HUES48 (cell line): ENCODE measurements at regions not wholly inside any gene's neighbourhood (a gene's known extent, or its start where the extent isn't known, plus 50 kb on each side); places are given as distances from the start of the nearest gene placed in this dataset.
"Not testable (repeated sequence)": the region's sequence is repeated elsewhere in the genome, so short reads cannot be mapped to it uniquely, and the experiment has no call there.

Experiments
- H3K27ac ChIP-seq: one replicate; pipeline ENCODE4 v1.7.0; 2013; ENCODE audit warnings: low read depth, low read length, inconsistent platforms
- H3K27me3 ChIP-seq: 2 replicates; pipeline ENCODE4 v1.6.1; 2013; ENCODE audit warnings: mild to moderate bottlenecking, low read length; ENCODE audit not compliant: control insufficient read depth, insufficient read depth
- H3K36me3 ChIP-seq: 2 replicates; pipeline ENCODE4 v1.6.1; 2013; ENCODE audit warnings: low read length; ENCODE audit not compliant: control insufficient read depth, insufficient read depth
- H3K4me1 ChIP-seq: 2 replicates; pipeline ENCODE4 v1.6.1; 2013; ENCODE audit warnings: mild to moderate bottlenecking, low read length; ENCODE audit not compliant: control insufficient read depth, insufficient read depth
- H3K4me3 ChIP-seq: 2 replicates; pipeline ENCODE4 v1.5.1; 2013; ENCODE audit warnings: mild to moderate bottlenecking, low read depth, low read length
- H3K9ac ChIP-seq: 2 replicates; pipeline ENCODE4 v1.6.1; 2013; ENCODE audit warnings: mild to moderate bottlenecking, low read depth, low read length, moderate library complexity
- H3K9me3 ChIP-seq: 2 replicates; pipeline ENCODE4 v1.6.1; 2013; ENCODE audit warnings: low read length; ENCODE audit not compliant: control insufficient read depth, insufficient read depth

GRCh38 chr1:209154912-209155311, 428.6 kb upstream of the CAMK1G start:
- Histone ChIP-seq H3K27ac (peak overlapping the region; percentile 43), H3K36me3 (no peaks in the 10 kb centered on the region), H3K4me3 (no peak overlapping the region), H3K27me3 (no peaks in the 10 kb centered on the region), H3K4me1 (peaks cover 37% of the 10 kb centered on the region), H3K9ac (no peak overlapping the region), H3K9me3 (no peaks in the 10 kb centered on the region)

- H3K27ac ChIP-seq = peak overlapping the region; percentile 43
Measured at GRCh38 chr1:209155546-209155945, 428.0 kb upstream of the CAMK1G start.

GRCh38 chr1:209156991-209157390, 426.5 kb upstream of the CAMK1G start:
- Histone ChIP-seq H3K36me3 (no peaks in the 10 kb centered on the region), H3K4me3 (no peak overlapping the region), H3K27me3 (no peaks in the 10 kb centered on the region), H3K4me1 (peaks cover 37% of the 10 kb centered on the region), H3K9ac (no peak overlapping the region), H3K9me3 (no peaks in the 10 kb centered on the region), H3K27ac (peak overlapping the region; percentile 78)

More at GRCh38 chr1:209155546-209155945, 428.0 kb upstream of the CAMK1G start:
- H3K4me3 ChIP-seq = peak overlapping the region; percentile 19; the same call in 1 of the 2 replicates
- H3K9me3 ChIP-seq = no peaks in the 10 kb centered on the region
- no peaks in the 10 kb centered on the region for H3K27me3 ChIP-seq
- peaks cover 37% of the 10 kb centered on the region for H3K4me1 ChIP-seq
- H3K36me3 ChIP-seq = no peaks in the 10 kb centered on the region
- no peak overlapping the region for H3K9ac ChIP-seq

GRCh38 chr1:209157546-209158249, 425.8 kb upstream of the CAMK1G start:
- H3K4me1 ChIP-seq = peaks cover 37% of the 10 kb centered on the region
- no peak overlapping the region for H3K9ac ChIP-seq

GRCh38 chr1:209158851-209159250, 424.7 kb upstream of the CAMK1G start:
- H3K27me3 ChIP-seq = no peaks in the 10 kb centered on the region
- H3K9me3 ChIP-seq = no peaks in the 10 kb centered on the region
- H3K4me1 ChIP-seq = peaks cover 37% of the 10 kb centered on the region
- H3K4me3 ChIP-seq = no peak overlapping the region
- H3K27ac ChIP-seq = peak overlapping the region; percentile 74
- no peaks in the 10 kb centered on the region for H3K36me3 ChIP-seq
- H3K9ac ChIP-seq = no peak overlapping the region

More at GRCh38 chr1:209157546-209158249, 425.8 kb upstream of the CAMK1G start:
- no peaks in the 10 kb centered on the region for H3K27me3 ChIP-seq
- H3K4me3 ChIP-seq = no peak overlapping the region
- no peaks in the 10 kb centered on the region for H3K9me3 ChIP-seq
- H3K27ac ChIP-seq = peak overlapping the region; percentile 78
- H3K36me3 ChIP-seq = no peaks in the 10 kb centered on the region

DNA sequence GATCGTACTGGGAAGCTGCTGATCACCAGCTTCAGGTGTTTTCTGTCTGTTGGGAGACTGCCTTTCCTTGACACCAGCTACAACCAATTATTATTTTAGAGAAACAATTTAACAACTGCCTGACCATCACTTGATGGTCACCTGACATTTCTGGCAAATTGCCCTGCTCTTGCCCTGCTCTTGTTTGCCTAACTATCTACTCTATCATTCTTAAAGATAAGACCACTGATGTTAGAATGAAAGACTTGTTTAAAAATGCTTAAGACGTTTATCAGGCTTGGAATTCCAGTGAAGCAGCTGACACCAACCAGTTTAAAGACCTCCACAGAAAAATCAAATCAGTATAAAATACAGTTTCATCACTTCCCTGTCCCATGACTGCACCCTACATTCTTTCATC, 423.3 kb upstream of the CAMK1G start:
- no peaks in the 10 kb centered on the region for H3K27me3 ChIP-seq
- H3K4me3 ChIP-seq = no peak overlapping the region

GRCh38 chr1:209162651-209163050, 420.9 kb upstream of the CAMK1G start:
- no peaks in the 10 kb centered on the region for H3K27me3 ChIP-seq
- H3K27ac ChIP-seq = no peak overlapping the region
- peaks cover 6% of the 10 kb centered on the region; the same call in 1 of the 2 replicates for H3K9me3 ChIP-seq
- no peaks in the 10 kb centered on the region for H3K36me3 ChIP-seq
- no peak overlapping the region for H3K9ac ChIP-seq
- H3K4me3 ChIP-seq = no peak overlapping the region
- H3K4me1 ChIP-seq = peaks cover 12% of the 10 kb centered on the region

More for the DNA sequence above, 423.3 kb upstream of the CAMK1G start:
- Histone ChIP-seq H3K36me3 (no peaks in the 10 kb centered on the region), H3K9ac (no peak overlapping the region), H3K4me1 (peaks cover 32% of the 10 kb centered on the region), H3K27ac (no peak overlapping the region), H3K9me3 (no peaks in the 10 kb centered on the region)

GRCh38 chr1:209168204-209168603, 415.3 kb upstream of the CAMK1G start:
- Histone ChIP-seq H3K27me3 (no peaks in the 10 kb centered on the region), H3K36me3 (no peaks in the 10 kb centered on the region), H3K4me1 (no peaks in the 10 kb centered on the region), H3K4me3 (no peak overlapping the region), H3K27ac (no peak overlapping the region), H3K9me3 (peaks cover 6% of the 10 kb centered on the region; the same call in 1 of the 2 replicates), H3K9ac (no peak overlapping the region)

DNA sequence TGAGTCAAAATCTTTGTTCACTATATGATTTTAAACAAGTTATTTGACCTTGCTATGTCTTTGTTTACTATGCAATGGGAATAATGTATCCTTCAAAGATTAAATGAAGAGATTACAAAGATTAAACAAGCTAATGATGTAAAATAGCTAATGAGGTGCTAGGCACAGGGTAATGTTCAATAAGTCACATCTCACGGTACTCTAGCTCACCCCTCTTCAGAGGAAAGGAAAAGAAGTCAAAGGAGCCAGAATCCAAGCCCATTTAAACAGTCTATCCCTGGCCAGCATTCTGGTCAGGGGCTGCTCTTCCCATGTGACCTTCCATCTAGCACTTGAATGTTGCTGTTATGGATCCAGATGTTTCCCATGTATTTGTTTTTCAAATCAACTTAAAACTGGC, 412.4 kb upstream of the CAMK1G start:
- no peak overlapping the region for H3K4me3 ChIP-seq
- H3K9me3 ChIP-seq = peaks cover 10% of the 10 kb centered on the region; the same call in 1 of the 2 replicates
- H3K4me1 ChIP-seq = no peaks in the 10 kb centered on the region
- H3K36me3 ChIP-seq = no peaks in the 10 kb centered on the region
- H3K27me3 ChIP-seq = no peaks in the 10 kb centered on the region
- H3K9ac ChIP-seq = no peak overlapping the region
- no peak overlapping the region for H3K27ac ChIP-seq

DNA sequence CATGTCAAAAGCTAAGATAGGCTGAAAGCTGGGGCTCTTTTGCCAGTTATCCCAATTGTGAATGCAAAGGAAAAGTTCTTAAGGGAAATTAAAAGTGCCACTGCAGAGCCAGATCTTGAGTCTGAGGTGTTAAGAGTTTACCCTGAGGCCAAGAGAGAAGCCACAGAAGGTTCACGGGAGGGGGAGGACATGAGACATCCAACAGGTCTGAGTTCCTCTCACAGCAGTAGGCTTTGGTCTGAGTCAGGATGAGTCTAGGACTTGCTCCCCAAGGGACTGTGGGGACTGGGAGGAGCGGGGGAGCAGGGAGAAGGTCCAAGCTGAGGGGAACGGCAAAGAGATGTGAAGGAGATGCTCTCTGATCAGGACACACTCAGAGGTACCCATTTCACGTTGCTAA, 411.2 kb upstream of the CAMK1G start:
- H3K9me3 ChIP-seq = peaks cover 4% of the 10 kb centered on the region; the same call in 1 of the 2 replicates

DNA sequence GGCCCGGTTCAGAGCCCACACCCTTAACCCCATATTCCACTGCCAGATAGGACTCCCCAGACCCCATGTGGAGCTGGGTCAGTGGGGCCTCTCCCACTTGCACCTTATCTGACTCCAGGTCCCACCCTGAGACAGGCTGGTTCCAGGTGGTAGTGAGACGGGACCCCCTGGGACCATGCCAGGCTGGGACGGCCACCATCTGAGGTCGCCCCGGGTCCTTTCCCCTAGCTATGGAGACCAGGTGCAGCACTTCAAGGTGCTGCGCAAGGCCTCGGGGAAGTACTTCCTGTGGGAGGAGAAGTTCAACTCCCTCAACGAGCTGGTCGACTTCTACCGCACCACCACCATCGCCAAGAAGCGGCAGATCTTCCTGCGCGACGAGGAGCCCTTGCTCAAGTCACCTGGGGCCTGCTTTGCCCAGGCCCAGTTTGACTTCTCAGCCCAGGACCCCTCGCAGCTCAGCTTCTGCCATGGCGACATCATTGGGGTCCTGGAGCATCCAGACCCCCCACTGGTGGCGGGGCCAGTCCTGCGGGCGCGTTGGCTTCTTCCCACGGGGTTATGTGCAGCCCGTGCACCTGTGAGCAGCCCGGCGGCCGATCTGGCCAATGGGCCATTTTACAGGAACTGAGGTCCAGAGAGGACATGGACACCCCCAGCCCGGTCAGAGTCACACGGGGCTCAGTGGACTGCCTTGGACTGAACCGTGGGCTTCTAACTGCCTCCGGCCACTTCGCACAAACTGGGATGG, 410.5 kb upstream of the CAMK1G start:
- H3K9me3 ChIP-seq, H3K36me3 ChIP-seq, H3K4me1 ChIP-seq, H3K4me3 ChIP-seq, H3K27me3 ChIP-seq, H3K9ac ChIP-seq, H3K27ac ChIP-seq: not testable (repeated sequence)

More for the DNA sequence above, 411.2 kb upstream of the CAMK1G start:
- H3K27ac ChIP-seq = no peak overlapping the region
- no peaks in the 10 kb centered on the region for H3K27me3 ChIP-seq
- H3K36me3 ChIP-seq = no peaks in the 10 kb centered on the region
- H3K4me1 ChIP-seq = no peaks in the 10 kb centered on the region
- no peak overlapping the region for H3K4me3 ChIP-seq
- no peak overlapping the region for H3K9ac ChIP-seq
